OCI-LY3 (cell line): ENCODE measurements at regions not wholly inside any gene's neighbourhood (a gene's known extent, or its start where the extent isn't known, plus 50 kb on each side); places are given as distances from the start of the nearest gene placed in this dataset.

Source experiments
- H2AFZ ChIP-seq: fragments of 200-600, 300-600 bp; shearing (Covaris generic); 2 replicates; pipeline ENCODE4 v1.6.0; 2014; ENCODE audit warnings: antibody characterized with exemption, low read depth, low read length
- H3K27ac ChIP-seq: fragments of 200-600, 300-600 bp; sonication (generic); 2 replicates; pipeline ENCODE4 v1.5.1; 2014; ENCODE audit warnings: mild to moderate bottlenecking, low read length, moderate library complexity, mixed read lengths
- H3K27me3 ChIP-seq: fragments of 200-600, 300-600 bp; sonication (generic); 2 replicates; pipeline ENCODE4 v1.6.1; 2014; ENCODE audit warnings: low read depth, low read length, mixed read lengths
- H3K36me3 ChIP-seq: fragments of 200-600, 300-600 bp; sonication (generic); replicated peaks from 2 replicates; pipeline ENCODE3; 2014; ENCODE audit warnings: low read depth, low read length, mixed read lengths
- H3K4me1 ChIP-seq: fragments of 300-600, 200-600 bp; sonication (generic); 2 replicates; pipeline ENCODE4 v1.6.1; 2014; ENCODE audit warnings: low read length, mixed read lengths
- H3K4me2 ChIP-seq: fragments of 200-600, 300-600 bp; sonication (generic); 2 replicates; pipeline ENCODE4 v1.6.1; 2014; ENCODE audit warnings: low read length, mixed read lengths
- H3K4me3 ChIP-seq: fragments of 300-600, 200-600 bp; sonication (generic); 2 replicates; pipeline ENCODE4 v1.5.1; 2014; ENCODE audit warnings: antibody characterized with exemption, mild to moderate bottlenecking, low read length, moderate library complexity
- H3K79me2 ChIP-seq: fragments of 300-600, 200-600 bp; shearing (Covaris generic); 2 replicates; pipeline ENCODE4 v1.6.1; 2014; ENCODE audit warnings: mild to moderate bottlenecking, low read length, mixed read lengths
- H3K9ac ChIP-seq: fragments of 300-600, 200-600 bp; shearing (Covaris generic); 2 replicates; pipeline ENCODE4 v1.6.0; 2014; ENCODE audit warnings: mild to moderate bottlenecking, low read length, moderate library complexity
- H3K9me3 ChIP-seq: fragments of 200-600, 300-600 bp; shearing (Covaris generic); 2 replicates; pipeline ENCODE4 v1.6.1; 2014; ENCODE audit warnings: low read length, mixed read lengths; ENCODE audit not compliant: insufficient read depth
- H4K20me1 ChIP-seq: fragments of 200-600, 300-600 bp; sonication (generic); 2 replicates; pipeline ENCODE4 v1.6.1; 2016; ENCODE audit warnings: low read length, mixed read lengths; ENCODE audit not compliant: insufficient read depth
- CTCF ChIP-seq: fragments of 200-600, 300-600 bp; sonication (generic); IDR thresholded peaks from 2 replicates; pipeline ENCODE4 v1.5.1; 2014; ENCODE audit warnings: antibody characterized with exemption, low read length, low read depth
- EZH2phosphoT487 ChIP-seq: fragments of 200-600 bp; shearing (Covaris generic); IDR thresholded peaks from 2 replicates; pipeline ENCODE4 v1.6.1; 2018; ENCODE audit warnings: antibody characterized with exemption, mixed run types, low read depth

GRCh38 chr15:66939016-66939415, 126.4 kb upstream of the SMAD3 start:
- no peak for TF ChIP-seq CTCF
- TF ChIP-seq EZH2phosphoT487, result no peak
- Histone ChIP-seq H3K79me2 (no peaks in the 10 kb centered on the region), H3K9ac (no peak overlapping the region), H2AFZ (no peak overlapping the region), H3K27ac (no peak overlapping the region), H4K20me1 (no peaks in the 10 kb centered on the region), H3K36me3 (peaks cover 3% of the 10 kb centered on the region), H3K4me1 (peaks cover 52% of the 10 kb centered on the region), H3K27me3 (no peaks in the 10 kb centered on the region), H3K4me3 (no peak overlapping the region), H3K4me2 (no peak overlapping the region), H3K9me3 (peaks cover 5% of the 10 kb centered on the region)

GRCh38 chr15:66939451-66940023, 125.9 kb upstream of the SMAD3 start:
- TF ChIP-seq CTCF (no peak), EZH2phosphoT487 (no peak)
- H3K9me3 ChIP-seq, result peaks cover under 1% of the 10 kb centered on the region; the same call in 1 of the 2 replicates
- H3K4me2 ChIP-seq, result peak overlapping the region; percentile 80
- H3K9ac ChIP-seq, result no peak overlapping the region
- no peak overlapping the region for H3K27ac ChIP-seq
- H4K20me1 ChIP-seq, result no peaks in the 10 kb centered on the region
- H3K4me1 ChIP-seq, result peaks cover 57% of the 10 kb centered on the region
- peaks cover 3% of the 10 kb centered on the region for H3K36me3 ChIP-seq
- H3K4me3 ChIP-seq, result no peak overlapping the region
- no peaks in the 10 kb centered on the region for H3K27me3 ChIP-seq
- no peak overlapping the region for H2AFZ ChIP-seq
- no peaks in the 10 kb centered on the region for H3K79me2 ChIP-seq

GRCh38 chr15:66940368-66940767, 125.0 kb upstream of the SMAD3 start:
- Histone ChIP-seq H3K4me3 (peak overlapping the region; percentile 71), H3K27ac (peak overlapping the region; percentile 52), H3K4me2 (peak overlapping the region; percentile 80), H2AFZ (no peak overlapping the region), H3K79me2 (no peaks in the 10 kb centered on the region), H3K27me3 (no peaks in the 10 kb centered on the region), H4K20me1 (no peaks in the 10 kb centered on the region), H3K4me1 (peaks cover 61% of the 10 kb centered on the region), H3K36me3 (peaks cover 3% of the 10 kb centered on the region), H3K9ac (peak overlapping the region; percentile 61), H3K9me3 (no peaks in the 10 kb centered on the region)
- TF ChIP-seq EZH2phosphoT487 (no peak), CTCF (no peak)

- H3K27ac ChIP-seq, result peak overlapping the region; percentile 52
- no peaks in the 10 kb centered on the region for H4K20me1 ChIP-seq
- peak overlapping the region; percentile 80 for H3K4me2 ChIP-seq
- peaks cover 3% of the 10 kb centered on the region for H3K36me3 ChIP-seq
- TF ChIP-seq CTCF (no peak), EZH2phosphoT487 (no peak)
- peaks cover 64% of the 10 kb centered on the region for H3K4me1 ChIP-seq
- H3K9me3 ChIP-seq, result no peaks in the 10 kb centered on the region
- H3K27me3 ChIP-seq, result peaks cover 5% of the 10 kb centered on the region
- H2AFZ ChIP-seq, result peak overlapping the region; percentile 76
- H3K4me3 ChIP-seq, result peak overlapping the region; percentile 71
- H3K79me2 ChIP-seq, result no peaks in the 10 kb centered on the region
- peak overlapping the region; percentile 61 for H3K9ac ChIP-seq
Measured at GRCh38 chr15:66941108-66941711, 124.2 kb upstream of the SMAD3 start.
